ENCODE measurements at regions not wholly inside any gene's neighbourhood (a gene's known extent, or its start where the extent isn't known, plus 50 kb on each side); places are given as distances from the start of the nearest gene placed in this dataset.

DNA sequence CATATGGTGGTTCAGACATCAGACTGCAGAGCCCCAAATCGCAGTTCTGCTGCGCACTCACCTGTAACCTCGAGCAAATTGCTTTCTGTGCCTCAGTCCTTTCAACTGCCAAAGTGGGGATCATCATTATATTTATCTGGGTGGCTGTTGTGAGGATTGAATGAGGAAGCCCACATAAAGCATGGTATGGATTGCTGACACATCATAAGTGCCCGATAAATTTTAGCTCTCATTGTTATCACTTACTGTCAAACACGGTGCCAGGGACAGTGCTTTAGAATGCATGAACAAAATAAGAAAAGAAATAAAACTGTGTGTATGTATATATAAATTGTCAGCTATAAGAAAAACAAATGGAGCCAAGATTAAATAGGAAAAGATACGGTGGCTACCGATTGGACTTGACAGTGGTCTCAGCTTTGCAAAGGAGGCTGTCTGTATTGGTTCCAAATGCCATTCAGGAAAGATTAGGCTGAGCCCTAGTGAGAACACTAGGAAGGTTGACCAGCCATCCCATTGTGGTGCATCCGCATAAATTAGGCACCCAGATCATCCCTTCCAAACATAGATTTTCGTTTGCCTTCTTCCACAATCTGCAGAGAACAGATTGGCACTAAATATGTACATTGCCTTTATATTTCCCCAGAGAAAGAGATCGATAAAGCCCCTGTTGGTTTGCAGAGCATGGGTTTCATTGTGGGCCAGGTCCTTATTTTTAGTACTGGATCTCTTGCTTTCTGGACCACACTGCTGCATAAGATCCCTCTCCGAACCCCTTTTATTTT, 91.8 kb upstream of the KAZN start:
- H3K4me3 ChIP-seq (ENCODE audit: insufficient read depth, low read depth, low read length, poor library complexity, severe bottlenecking), result no peak overlapping the region

DNA sequence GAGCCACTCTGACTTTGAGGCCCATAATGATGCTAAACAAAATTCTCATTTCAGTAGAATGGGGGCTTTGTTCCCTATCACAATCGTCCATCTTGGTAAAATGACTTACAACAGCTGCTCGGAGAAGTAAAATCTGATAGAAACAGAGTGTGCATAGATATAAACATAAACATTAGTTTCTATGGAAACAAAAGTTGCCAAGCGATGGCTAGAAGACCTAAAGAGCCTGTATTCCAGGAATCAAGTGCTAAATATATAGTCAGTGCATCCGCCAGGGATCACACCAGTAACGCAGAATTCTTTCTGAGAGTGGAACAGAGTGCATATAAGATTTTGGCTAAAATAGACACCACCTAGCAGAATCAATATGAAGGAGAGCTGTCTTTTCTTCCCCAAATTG, 91.2 kb upstream of the KAZN start:
- DNase-seq, result no peak
- H3K4me1 ChIP-seq (ENCODE audit: control insufficient read depth, insufficient read depth, low read length, poor library complexity, severe bottlenecking), result no peaks in the 10 kb centered on the region

More for the DNA sequence above, 91.8 kb upstream of the KAZN start:
- Histone ChIP-seq H3K36me3 (ENCODE audit: control insufficient read depth, insufficient read depth, low read length) (no peaks in the 10 kb centered on the region), H3K9me3 (ENCODE audit: control insufficient read depth, low read length) (no peaks in the 10 kb centered on the region), H3K27ac (ENCODE audit: insufficient read depth, low read length, poor library complexity, severe bottlenecking) (no peak overlapping the region), H3K4me1 (ENCODE audit: control insufficient read depth, insufficient read depth, low read length, poor library complexity, severe bottlenecking) (no peaks in the 10 kb centered on the region), H3K27me3 (replicated peaks; ENCODE audit: control insufficient read depth, insufficient read depth, low read length, poor library complexity, severe bottlenecking) (no peaks in the 10 kb centered on the region)
- no peak for DNase-seq

DNA sequence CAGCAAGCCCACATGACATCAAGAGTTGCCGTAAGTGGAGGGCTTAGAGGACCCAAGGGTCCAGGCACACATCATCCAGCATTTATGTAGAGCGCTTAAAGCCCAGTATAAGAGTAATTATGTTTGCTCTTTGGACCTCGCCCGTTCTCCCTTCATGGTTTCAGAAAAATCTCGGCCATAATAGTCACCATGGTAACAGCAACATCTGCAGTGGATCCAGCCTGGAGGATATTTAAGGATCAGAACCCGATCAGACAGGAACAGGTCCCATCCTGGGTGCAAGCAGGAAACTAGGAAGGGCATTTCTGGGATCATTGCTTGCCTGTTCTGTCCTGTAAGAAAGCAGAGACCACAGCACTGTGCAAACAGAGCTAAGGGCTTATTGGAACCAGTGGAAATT, 89.9 kb upstream of the KAZN start:
- no peak for DNase-seq
- H3K9me3 ChIP-seq (ENCODE audit: control insufficient read depth, low read length), result no peaks in the 10 kb centered on the region
- H3K27me3 ChIP-seq (replicated peaks; ENCODE audit: control insufficient read depth, insufficient read depth, low read length, poor library complexity, severe bottlenecking), result no peaks in the 10 kb centered on the region
- no peak overlapping the region for H3K4me3 ChIP-seq (ENCODE audit: insufficient read depth, low read depth, low read length, poor library complexity, severe bottlenecking)
- no peaks in the 10 kb centered on the region for H3K36me3 ChIP-seq (ENCODE audit: control insufficient read depth, insufficient read depth, low read length)
- H3K27ac ChIP-seq (ENCODE audit: insufficient read depth, low read length, poor library complexity, severe bottlenecking), result no peak overlapping the region
- no peaks in the 10 kb centered on the region for H3K4me1 ChIP-seq (ENCODE audit: control insufficient read depth, insufficient read depth, low read length, poor library complexity, severe bottlenecking)

More for the DNA sequence above, 91.2 kb upstream of the KAZN start:
- H3K9me3 ChIP-seq (ENCODE audit: control insufficient read depth, low read length), result no peaks in the 10 kb centered on the region
- H3K36me3 ChIP-seq (ENCODE audit: control insufficient read depth, insufficient read depth, low read length), result no peaks in the 10 kb centered on the region
- H3K27me3 ChIP-seq (replicated peaks; ENCODE audit: control insufficient read depth, insufficient read depth, low read length, poor library complexity, severe bottlenecking), result no peaks in the 10 kb centered on the region
- no peak overlapping the region for H3K4me3 ChIP-seq (ENCODE audit: insufficient read depth, low read depth, low read length, poor library complexity, severe bottlenecking)
- H3K27ac ChIP-seq (ENCODE audit: insufficient read depth, low read length, poor library complexity, severe bottlenecking), result no peak overlapping the region

DNA sequence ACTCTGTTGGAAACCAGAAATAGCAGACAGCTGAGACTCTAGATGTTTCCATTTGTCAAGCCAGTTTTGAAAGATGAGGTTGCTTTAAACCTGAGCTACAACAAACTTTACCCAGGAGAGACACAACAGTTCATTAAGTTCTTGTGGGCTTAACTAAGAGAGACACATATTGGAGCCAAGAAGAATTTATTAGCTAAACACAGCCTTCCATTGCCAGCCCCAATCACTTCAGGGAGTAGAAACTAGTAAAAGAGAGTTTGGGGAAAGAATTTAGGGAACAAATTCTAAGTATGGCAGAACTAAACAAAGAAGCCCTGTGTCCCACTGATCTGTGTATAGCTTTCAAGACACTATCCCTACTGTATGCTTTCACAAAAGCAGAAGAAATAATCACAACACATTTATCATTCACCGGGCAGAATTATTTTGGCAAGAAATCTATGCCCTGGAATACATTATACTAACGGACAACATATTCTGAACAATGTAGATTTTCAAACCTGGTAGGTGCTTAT, 87.3 kb upstream of the KAZN start:
- no peaks in the 10 kb centered on the region for H3K36me3 ChIP-seq (ENCODE audit: control insufficient read depth, insufficient read depth, low read length)
- no peaks in the 10 kb centered on the region for H3K27me3 ChIP-seq (replicated peaks; ENCODE audit: control insufficient read depth, insufficient read depth, low read length, poor library complexity, severe bottlenecking)
- no peaks in the 10 kb centered on the region for H3K4me1 ChIP-seq (ENCODE audit: control insufficient read depth, insufficient read depth, low read length, poor library complexity, severe bottlenecking)
- no peaks in the 10 kb centered on the region for H3K9me3 ChIP-seq (ENCODE audit: control insufficient read depth, low read length)
- H3K27ac ChIP-seq (ENCODE audit: insufficient read depth, low read length, poor library complexity, severe bottlenecking), result no peak overlapping the region
- H3K4me3 ChIP-seq (ENCODE audit: insufficient read depth, low read depth, low read length, poor library complexity, severe bottlenecking), result no peak overlapping the region
- no peak for DNase-seq

DNA sequence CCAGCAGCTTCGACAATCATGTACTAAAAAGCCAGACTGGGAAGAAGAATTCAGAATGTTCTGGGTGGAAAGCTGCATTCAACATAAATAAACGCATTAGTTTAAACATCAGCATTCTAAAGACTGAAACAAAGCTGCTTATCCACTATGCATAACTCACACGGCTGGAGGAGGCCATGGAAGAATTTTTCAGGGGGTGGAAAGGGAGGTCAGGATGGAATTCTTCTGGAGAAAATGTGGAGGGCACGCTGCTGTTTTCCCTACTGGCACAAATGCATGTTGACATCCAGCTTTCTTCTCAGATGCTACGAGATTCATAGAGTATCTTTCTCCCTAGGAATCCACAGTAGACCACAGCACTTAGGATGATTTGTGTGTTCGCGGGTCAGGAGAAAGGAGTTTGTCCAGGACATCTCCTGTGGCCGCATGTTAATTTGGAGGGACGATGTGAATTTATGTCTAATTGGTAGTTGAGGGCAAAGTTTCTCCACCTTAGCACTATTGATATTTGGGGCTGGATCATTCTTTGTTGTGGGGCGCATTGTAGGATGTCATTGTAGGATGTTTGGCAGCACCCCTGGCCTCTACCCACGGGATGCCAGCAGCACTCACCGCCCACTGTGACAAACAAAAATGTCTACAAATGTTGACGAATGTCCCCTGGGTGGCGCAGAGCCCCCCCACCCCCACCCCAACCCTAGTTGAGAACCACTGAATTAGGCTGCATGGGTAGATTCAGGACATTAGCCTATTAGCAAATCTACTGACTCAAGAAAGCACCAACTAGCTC, 86.5 kb upstream of the KAZN start:
- no peaks in the 10 kb centered on the region for H3K4me1 ChIP-seq (ENCODE audit: control insufficient read depth, insufficient read depth, low read length, poor library complexity, severe bottlenecking)
- H3K36me3 ChIP-seq (ENCODE audit: control insufficient read depth, insufficient read depth, low read length), result no peaks in the 10 kb centered on the region
- no peak for DNase-seq
- no peak overlapping the region for H3K4me3 ChIP-seq (ENCODE audit: insufficient read depth, low read depth, low read length, poor library complexity, severe bottlenecking)
- no peaks in the 10 kb centered on the region for H3K27me3 ChIP-seq (replicated peaks; ENCODE audit: control insufficient read depth, insufficient read depth, low read length, poor library complexity, severe bottlenecking)
- H3K9me3 ChIP-seq (ENCODE audit: control insufficient read depth, low read length), result no peaks in the 10 kb centered on the region
- H3K27ac ChIP-seq (ENCODE audit: insufficient read depth, low read length, poor library complexity, severe bottlenecking), result no peak overlapping the region

DNA sequence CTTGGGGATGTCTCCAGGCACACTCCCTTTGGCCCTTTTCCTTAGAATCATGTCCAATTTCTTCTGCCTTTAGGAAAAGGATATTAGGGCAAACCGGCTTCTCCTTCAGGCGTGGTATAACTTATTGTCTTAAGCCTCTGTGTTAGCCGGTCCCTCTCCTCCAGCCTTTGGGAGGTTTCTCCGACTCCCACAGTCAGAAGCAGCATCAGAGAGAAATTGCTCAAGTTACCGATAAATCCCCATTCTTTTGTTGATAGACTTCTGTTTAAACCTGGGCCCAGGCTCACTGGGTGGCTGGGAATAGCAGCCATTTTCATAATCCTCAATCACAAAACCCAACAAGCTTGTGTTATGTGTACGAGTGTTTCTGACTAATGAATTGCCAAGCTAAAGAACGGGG, 85.4 kb upstream of the KAZN start:
- H3K9me3 ChIP-seq (ENCODE audit: control insufficient read depth, low read length), result no peaks in the 10 kb centered on the region
- H3K27me3 ChIP-seq (replicated peaks; ENCODE audit: control insufficient read depth, insufficient read depth, low read length, poor library complexity, severe bottlenecking), result no peaks in the 10 kb centered on the region
- H3K36me3 ChIP-seq (ENCODE audit: control insufficient read depth, insufficient read depth, low read length), result no peaks in the 10 kb centered on the region
- no peaks in the 10 kb centered on the region for H3K4me1 ChIP-seq (ENCODE audit: control insufficient read depth, insufficient read depth, low read length, poor library complexity, severe bottlenecking)
- no peak overlapping the region for H3K4me3 ChIP-seq (ENCODE audit: insufficient read depth, low read depth, low read length, poor library complexity, severe bottlenecking)
- H3K27ac ChIP-seq (ENCODE audit: insufficient read depth, low read length, poor library complexity, severe bottlenecking), result no peak overlapping the region
- no peak for DNase-seq

DNA sequence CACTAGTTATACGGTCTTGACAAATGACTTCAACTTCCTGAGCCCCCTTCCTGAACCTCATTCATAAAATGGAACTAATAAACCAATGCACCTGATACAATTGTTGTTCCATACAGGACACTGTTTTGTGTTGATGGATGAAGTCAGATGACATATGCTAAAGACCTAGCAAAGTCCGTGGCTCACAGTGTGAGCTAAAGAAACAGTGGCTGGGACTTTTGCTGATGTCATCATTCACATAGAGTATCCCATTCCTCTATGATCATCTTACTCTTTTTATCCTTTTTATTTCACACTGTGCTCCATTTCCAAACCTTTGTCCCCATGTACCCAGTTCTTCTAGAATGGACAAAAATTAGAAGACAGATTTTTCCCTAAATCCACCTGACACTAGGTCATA, 83.7 kb upstream of the KAZN start:
- Histone ChIP-seq H3K9me3 (ENCODE audit: control insufficient read depth, low read length) (no peaks in the 10 kb centered on the region), H3K27me3 (replicated peaks; ENCODE audit: control insufficient read depth, insufficient read depth, low read length, poor library complexity, severe bottlenecking) (no peaks in the 10 kb centered on the region), H3K4me1 (ENCODE audit: control insufficient read depth, insufficient read depth, low read length, poor library complexity, severe bottlenecking) (no peaks in the 10 kb centered on the region), H3K27ac (ENCODE audit: insufficient read depth, low read length, poor library complexity, severe bottlenecking) (no peak overlapping the region), H3K36me3 (ENCODE audit: control insufficient read depth, insufficient read depth, low read length) (no peaks in the 10 kb centered on the region), H3K4me3 (ENCODE audit: insufficient read depth, low read depth, low read length, poor library complexity, severe bottlenecking) (no peak overlapping the region)
- no peak for DNase-seq

DNA sequence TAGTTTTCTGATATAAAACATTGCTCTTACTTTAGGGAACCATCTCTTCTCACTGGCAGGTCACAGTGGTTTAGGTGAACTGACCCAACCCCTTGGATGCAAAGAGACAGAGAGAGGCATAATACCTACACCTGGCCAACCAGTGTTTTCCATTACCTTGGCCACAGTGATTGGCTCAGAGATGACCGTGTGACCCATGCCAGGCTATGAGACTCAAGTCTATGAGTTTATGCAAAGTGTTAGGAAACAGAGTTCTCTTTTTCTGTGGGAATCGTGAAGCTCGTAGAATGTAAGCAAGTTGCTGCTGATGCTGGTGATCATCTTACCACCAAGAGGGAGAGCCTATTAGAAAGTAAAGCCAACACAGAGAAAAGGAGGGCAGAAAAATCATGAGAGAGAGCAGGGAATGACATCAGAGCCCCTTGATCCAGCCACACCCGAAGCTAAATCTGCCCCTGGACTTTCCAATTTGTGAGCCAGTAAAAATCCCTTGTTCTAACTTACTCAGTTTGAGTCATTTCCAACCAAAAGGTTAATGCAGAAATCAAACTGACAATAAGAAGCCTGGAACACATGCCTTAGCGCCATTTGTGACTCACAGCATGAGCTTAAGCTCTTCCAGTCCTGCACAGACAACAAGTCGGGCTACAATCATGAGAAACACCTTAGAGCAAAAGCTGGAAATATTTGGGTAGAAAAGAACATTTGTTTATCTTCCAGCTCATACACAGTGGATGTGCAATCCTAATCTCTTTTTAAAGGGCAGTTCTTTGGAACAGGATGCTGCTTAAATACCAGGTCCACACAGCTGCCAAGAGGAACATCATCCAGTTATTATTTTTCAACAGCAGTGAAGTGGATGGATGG, 81.3 kb upstream of the KAZN start:
- Histone ChIP-seq H3K27ac (ENCODE audit: insufficient read depth, low read length, poor library complexity, severe bottlenecking) (no peak overlapping the region), H3K27me3 (replicated peaks; ENCODE audit: control insufficient read depth, insufficient read depth, low read length, poor library complexity, severe bottlenecking) (no peaks in the 10 kb centered on the region), H3K9me3 (ENCODE audit: control insufficient read depth, low read length) (no peaks in the 10 kb centered on the region), H3K4me1 (ENCODE audit: control insufficient read depth, insufficient read depth, low read length, poor library complexity, severe bottlenecking) (no peaks in the 10 kb centered on the region), H3K36me3 (ENCODE audit: control insufficient read depth, insufficient read depth, low read length) (no peaks in the 10 kb centered on the region), H3K4me3 (ENCODE audit: insufficient read depth, low read depth, low read length, poor library complexity, severe bottlenecking) (no peak overlapping the region)
- no peak for DNase-seq

DNA sequence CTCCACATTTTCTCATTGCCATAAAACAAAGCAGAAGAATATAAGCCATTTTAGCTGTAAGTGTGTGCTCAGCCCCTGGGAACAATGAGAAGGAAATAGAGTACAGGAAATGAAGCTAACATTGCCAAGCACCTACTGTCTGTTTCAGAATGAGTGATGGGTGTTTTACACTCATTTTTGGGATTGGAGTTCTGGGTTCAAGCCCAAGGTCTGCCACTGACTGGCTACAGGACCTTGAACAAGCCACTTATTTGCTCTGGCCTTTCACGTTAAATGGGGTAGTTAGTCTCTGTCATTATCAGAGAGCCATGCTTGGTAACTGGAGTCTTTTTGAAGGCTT, 80.7 kb upstream of the KAZN start:
- H3K36me3 ChIP-seq (ENCODE audit: control insufficient read depth, insufficient read depth, low read length), result no peaks in the 10 kb centered on the region
- H3K4me3 ChIP-seq (ENCODE audit: insufficient read depth, low read depth, low read length, poor library complexity, severe bottlenecking), result no peak overlapping the region
- no peaks in the 10 kb centered on the region for H3K27me3 ChIP-seq (replicated peaks; ENCODE audit: control insufficient read depth, insufficient read depth, low read length, poor library complexity, severe bottlenecking)
- DNase-seq, result no peak
- no peaks in the 10 kb centered on the region for H3K4me1 ChIP-seq (ENCODE audit: control insufficient read depth, insufficient read depth, low read length, poor library complexity, severe bottlenecking)
- no peaks in the 10 kb centered on the region for H3K9me3 ChIP-seq (ENCODE audit: control insufficient read depth, low read length)
- no peak overlapping the region for H3K27ac ChIP-seq (ENCODE audit: insufficient read depth, low read length, poor library complexity, severe bottlenecking)
